ENCODE measurements at regions not wholly inside any gene's neighbourhood (a gene's known extent, or its start where the extent isn't known, plus 50 kb on each side); places are given as distances from the start of the nearest gene placed in this dataset.
"Not testable (repeated sequence)": the region's sequence is repeated elsewhere in the genome, so short reads cannot be mapped to it uniquely, and the experiment has no call there.

- no peak for DNase-seq
Measured at GRCh38 chr20:28562510-28562898, 2695.0 kb upstream of the DEFB115 start.

DNA sequence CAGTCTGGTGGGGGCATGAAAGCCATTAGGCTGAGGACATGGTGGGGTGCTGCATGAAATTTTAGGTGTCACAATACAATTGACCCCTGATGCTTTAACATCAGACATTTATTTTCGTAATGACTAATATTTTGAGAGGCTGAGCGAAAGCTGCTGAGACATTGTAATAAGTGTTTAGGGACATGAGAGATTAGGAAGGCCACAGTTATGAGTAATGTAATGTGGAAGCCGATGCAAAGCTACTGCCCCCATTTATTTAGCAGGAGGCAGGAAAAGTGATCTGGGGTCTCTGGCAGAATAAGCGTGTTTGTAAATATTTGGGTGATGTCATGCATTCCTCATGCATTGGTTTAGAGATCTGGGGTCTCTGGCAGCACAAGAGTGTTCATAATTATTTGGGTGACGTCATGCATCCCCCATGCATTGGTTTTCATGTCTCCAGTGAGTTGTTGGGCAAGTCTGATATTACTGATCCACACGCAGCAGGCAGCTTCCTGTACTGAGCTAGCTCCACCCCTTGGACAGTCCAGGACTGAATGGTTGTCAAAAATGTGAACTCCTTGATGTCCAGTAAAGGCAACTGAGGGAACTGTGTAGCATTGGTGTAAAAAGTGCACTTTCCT lies 2694.5 kb upstream of the DEFB115 start:
- not testable (repeated sequence) for DNase-seq

GRCh38 chr20:28564024-28564423 lies 2693.4 kb upstream of the DEFB115 start:
- DNase-seq: not testable (repeated sequence)

- DNase-seq: not testable (repeated sequence)
Measured at GRCh38 chr20:28564688-28565463, 2692.6 kb upstream of the DEFB115 start.

- DNase-seq: not testable (repeated sequence)
Measured at GRCh38 chr20:28575991-28576390, 2681.5 kb upstream of the DEFB115 start.

GRCh38 chr20:28591680-28592079 lies 2665.8 kb upstream of the DEFB115 start:
- not testable (repeated sequence) for DNase-seq

- not testable (repeated sequence) for DNase-seq
Measured at GRCh38 chr20:28593383-28593782, 2664.1 kb upstream of the DEFB115 start.

DNA sequence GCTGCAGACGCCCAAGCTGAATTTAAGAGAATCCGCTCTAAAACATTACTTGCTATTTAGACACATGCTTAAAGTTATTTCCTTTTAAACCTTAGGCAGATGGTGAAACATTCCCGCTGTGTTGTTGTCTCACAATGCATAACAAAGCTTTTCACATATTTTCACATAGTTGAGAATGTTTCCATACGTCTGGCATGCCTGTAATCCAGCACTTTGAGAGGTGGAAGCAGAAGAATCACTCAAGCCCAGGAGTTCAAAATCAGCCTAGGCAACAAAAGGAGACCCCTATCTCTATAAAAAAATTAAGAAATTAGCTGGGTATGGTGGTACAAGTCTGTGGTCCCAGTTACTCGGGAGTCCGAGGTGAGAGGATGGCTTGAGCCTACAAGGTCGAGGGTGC lies 2663.0 kb upstream of the DEFB115 start:
- not testable (repeated sequence) for DNase-seq

- DNase-seq: not testable (repeated sequence)
Measured at GRCh38 chr20:28602006-28602402, 2655.5 kb upstream of the DEFB115 start.

DNA sequence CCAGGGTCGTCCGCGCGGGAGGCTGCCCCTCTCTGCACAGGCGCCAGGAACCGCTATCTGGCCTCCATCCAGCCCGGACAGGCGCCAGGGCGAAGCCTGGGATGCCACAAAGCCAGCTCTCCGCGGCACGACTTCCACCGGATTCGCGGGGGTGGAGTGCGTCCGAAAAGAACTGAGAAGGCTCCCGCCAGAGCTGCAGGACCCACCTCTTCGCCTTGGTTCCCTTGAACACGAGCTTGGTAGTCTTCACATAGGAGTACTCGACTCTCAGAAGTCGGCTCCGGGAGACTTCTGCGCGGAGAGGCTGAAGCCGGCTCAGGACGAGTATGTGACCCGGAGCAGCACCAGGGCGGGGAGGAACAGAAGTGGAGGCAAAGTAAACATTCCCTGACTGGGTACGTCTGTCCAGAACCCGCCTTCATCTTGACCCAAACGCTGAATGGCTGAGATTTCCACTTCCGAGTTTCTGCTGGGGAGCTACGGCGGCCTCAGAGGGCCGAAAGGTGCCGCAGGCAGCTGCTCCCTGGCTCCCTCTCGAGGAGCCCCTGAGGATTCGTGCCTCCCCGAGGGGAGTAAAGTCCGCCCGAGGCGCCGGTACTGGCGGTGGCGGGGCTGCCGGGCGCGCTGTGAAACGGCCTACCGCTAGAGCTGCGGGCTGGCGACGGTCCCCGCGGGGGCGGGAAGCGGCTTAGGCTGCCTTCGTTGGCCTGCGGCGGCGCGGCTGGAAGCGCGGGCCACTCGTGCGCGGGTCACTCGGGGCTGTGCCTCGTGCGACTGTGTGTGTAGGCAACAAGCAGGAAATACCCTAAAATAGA lies 2654.9 kb upstream of the DEFB115 start:
- DNase-seq: peak; percentile 69 to 70

- DNase-seq: not testable (repeated sequence)
Measured at GRCh38 chr20:28603218-28603577, 2654.3 kb upstream of the DEFB115 start.

DNA sequence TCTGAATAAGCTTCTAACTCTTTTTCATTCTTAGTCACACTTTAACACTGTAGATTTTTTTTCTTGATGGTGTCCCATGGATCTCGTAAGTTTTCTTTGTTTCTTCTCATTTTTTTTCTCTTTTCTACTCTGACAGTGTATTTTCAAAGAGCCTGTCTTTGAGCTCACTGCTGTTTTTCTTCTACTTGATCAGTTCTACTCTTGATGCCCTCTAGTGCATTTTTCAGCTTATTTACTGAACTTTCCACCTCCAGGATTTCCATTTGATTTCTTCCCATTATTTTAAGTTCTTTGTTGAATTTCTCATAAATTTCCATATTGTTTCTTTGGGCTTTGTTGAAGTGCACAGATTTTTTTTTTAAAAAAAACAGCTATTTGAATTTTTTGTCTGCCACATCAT lies 2641.1 kb upstream of the DEFB115 start:
- no peak for DNase-seq

DNA sequence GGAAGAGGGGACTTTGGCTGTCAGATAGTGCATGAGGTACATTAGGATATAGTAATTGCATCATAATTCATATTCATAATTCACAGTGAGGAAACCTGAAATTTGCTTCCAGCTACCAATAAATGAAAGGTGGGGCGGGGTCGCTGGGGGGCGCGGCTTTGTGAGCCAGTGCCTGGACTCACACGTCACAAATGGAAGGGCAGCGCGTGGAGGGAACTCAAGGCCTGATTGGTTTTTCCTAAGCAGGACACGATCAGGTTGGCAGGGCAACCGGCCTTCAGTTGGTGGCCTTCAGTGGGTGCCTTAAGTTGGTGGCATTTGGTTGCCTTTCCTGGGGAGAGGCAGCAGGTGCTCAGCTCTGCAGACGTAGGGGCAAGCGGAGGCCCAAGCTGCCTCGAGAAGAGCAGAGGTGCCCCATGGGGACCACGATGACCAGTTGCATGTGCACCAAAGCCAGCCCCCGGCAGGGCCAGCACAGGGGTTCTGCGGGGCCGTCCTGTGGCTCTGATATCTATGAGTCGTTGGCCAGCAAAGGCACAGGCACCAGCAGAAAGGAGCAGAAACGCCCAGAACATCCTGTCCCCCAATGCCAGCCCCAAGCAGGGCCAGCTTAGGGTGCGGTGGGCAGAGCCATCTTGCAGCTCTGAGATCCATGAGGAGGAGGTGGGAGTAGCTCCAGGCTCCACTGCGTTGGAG lies 2637.4 kb upstream of the DEFB115 start:
- DNase-seq: not testable (repeated sequence)

DNA sequence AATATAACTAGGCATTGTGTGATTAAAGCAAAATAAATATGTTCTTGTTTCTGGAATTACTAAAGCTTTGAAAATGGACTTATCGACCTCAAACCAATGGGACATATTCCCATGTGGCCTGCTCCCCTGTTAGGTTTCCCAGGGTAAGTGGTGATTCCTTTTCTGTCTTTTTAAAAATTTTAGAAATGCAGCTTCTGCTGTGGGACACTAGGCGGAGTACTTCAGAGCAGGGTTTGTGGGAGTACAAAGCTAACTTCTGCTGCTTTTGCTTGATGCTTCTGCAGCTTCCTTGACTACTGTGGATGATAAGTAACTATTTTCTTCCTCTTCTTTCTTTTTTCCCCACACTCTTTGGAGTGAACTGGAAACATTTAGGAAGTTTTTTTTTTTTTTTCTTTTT lies 2632.4 kb upstream of the DEFB115 start:
- not testable (repeated sequence) for DNase-seq

- DNase-seq: not testable (repeated sequence)
Measured at GRCh38 chr20:28640831-28641230, 2616.6 kb upstream of the DEFB115 start.

All from activated CD4-positive, alpha-beta T cell treated with anti-CD3 and anti-CD28 coated beads for 4 hours (primary cell).